NCI-H526 (cell line): ENCODE measurements at regions not wholly inside any gene's neighbourhood (a gene's known extent, or its start where the extent isn't known, plus 50 kb on each side); places are given as distances from the start of the nearest gene placed in this dataset.

ENCODE experiments used
- DNase-seq, 2 experiments: peaks; one replicate each; lab custom pipeline; 2025; lab: John Stamatoyannopoulos, UW

- no peak for DNase-seq
Measured at GRCh38 chr1:82689217-82689616, 888.5 kb downstream of the ADGRL2 start.

- DNase-seq, result no peak
Measured at GRCh38 chr1:82686774-82687173, 886.0 kb downstream of the ADGRL2 start.

GRCh38 chr1:82646888-82647287 lies 846.2 kb downstream of the ADGRL2 start:
- DNase-seq, result no peak

GRCh38 chr1:82646336-82646735 lies 845.6 kb downstream of the ADGRL2 start:
- no peak for DNase-seq

GRCh38 chr1:82644186-82644915 lies 843.6 kb downstream of the ADGRL2 start:
- DNase-seq, result no peak

- DNase-seq, result peak; percentile 68 to 77
Measured at GRCh38 chr1:82640352-82640751, 839.6 kb downstream of the ADGRL2 start.

GRCh38 chr1:82634266-82634665 lies 833.5 kb downstream of the ADGRL2 start:
- DNase-seq, result no peak

GRCh38 chr1:82632155-82632554 lies 831.4 kb downstream of the ADGRL2 start:
- no peak for DNase-seq

GRCh38 chr1:82628887-82629286 lies 828.2 kb downstream of the ADGRL2 start:
- DNase-seq, result no peak

GRCh38 chr1:82625537-82625936 lies 824.8 kb downstream of the ADGRL2 start:
- no peak for DNase-seq

- no peak for DNase-seq
Measured at GRCh38 chr1:82621076-82621475, 820.3 kb downstream of the ADGRL2 start.

- no peak for DNase-seq
Measured at GRCh38 chr1:82614090-82614489, 813.4 kb downstream of the ADGRL2 start.

- DNase-seq, result no peak
Measured at GRCh38 chr1:82612986-82613385, 812.3 kb downstream of the ADGRL2 start.

- DNase-seq, result no peak
Measured at GRCh38 chr1:82606546-82606945, 805.8 kb downstream of the ADGRL2 start.

- no peak for DNase-seq
Measured at GRCh38 chr1:82604524-82604923, 803.8 kb downstream of the ADGRL2 start.

GRCh38 chr1:82600314-82600713 lies 799.6 kb downstream of the ADGRL2 start:
- DNase-seq, result no peak

- no peak for DNase-seq
Measured at GRCh38 chr1:82598812-82599211, 798.1 kb downstream of the ADGRL2 start.

GRCh38 chr1:82598337-82598736 lies 797.6 kb downstream of the ADGRL2 start:
- peak in 1 of 2 experiments; percentile 3 for DNase-seq

- no peak for DNase-seq
Measured at GRCh38 chr1:82597649-82598048, 796.9 kb downstream of the ADGRL2 start.

GRCh38 chr1:82597141-82597540 lies 796.4 kb downstream of the ADGRL2 start:
- no peak for DNase-seq

GRCh38 chr1:82593561-82593960 lies 792.8 kb downstream of the ADGRL2 start:
- no peak for DNase-seq

GRCh38 chr1:82589588-82589987 lies 788.9 kb downstream of the ADGRL2 start:
- peak in 1 of 2 experiments; percentile 17 for DNase-seq

- no peak for DNase-seq
Measured at GRCh38 chr1:82587371-82587770, 786.6 kb downstream of the ADGRL2 start.

GRCh38 chr1:82586473-82586872 lies 785.7 kb downstream of the ADGRL2 start:
- DNase-seq, result no peak
